GM12878 (cell line): ENCODE measurements at regions not wholly inside any gene's neighbourhood (a gene's known extent, or its start where the extent isn't known, plus 50 kb on each side); places are given as distances from the start of the nearest gene placed in this dataset.

Source experiments
- ATAC-seq: fragments of 200-7000 bp; cut with Tn5 transposase; 3 replicates; pipeline ENCODE4 v1.9.1; 2020; ENCODE audit warnings: mild to moderate bottlenecking, moderate library complexity
- BruUV-seq: library from RNA; stranded (reverse); fragments of 400-500 nt; replicated peaks from 2 replicates; lab custom pipeline; 2021; lab: Mats Ljungman, UMichigan
- CTCF ChIA-PET: fragments of 300-600 bp; sonication (Branson Sonifier 250); formaldehyde crosslinking; extraction: SDS; loops from one replicate; lab custom pipeline; 2021; ENCODE audit warnings: inconsistent platforms; lab: Yijun Ruan, JAX
- POLR2A ChIA-PET: fragments of 350-600 bp; formaldehyde crosslinking; extraction: SDS; loops from one replicate; lab custom pipeline; 2021; ENCODE audit warnings: inconsistent platforms; lab: Charles Lee
- RAD21 ChIA-PET: fragments of 300-600 bp; sonication (Branson Sonifier 250); formaldehyde crosslinking; loops from one replicate; lab custom pipeline; 2023; ENCODE audit warnings: antibody characterized with exemption; ENCODE audit not compliant: unreplicated experiment; lab: Charles Lee
- SMC1A ChIA-PET: fragments of 300-600 bp; sonication (Branson Sonifier 250); formaldehyde crosslinking; loops from one replicate; lab custom pipeline; 2023; ENCODE audit not compliant: unreplicated experiment, uncharacterized antibody; lab: Charles Lee
- DNase-seq: peaks from one replicate; pipeline ENCODE4 v3.0.0-alpha.2; 2011; ENCODE audit warnings: low read depth, low spot score
- FAIRE-seq: peaks from 3 replicates; lab custom pipeline; 2011; peaks lifted over from hg19 to GRCh38; lab: Jason Lieb, UNC
- H2AFZ ChIP-seq: 2 replicates; pipeline ENCODE4 v1.6.0; 2011; ENCODE audit warnings: low read depth, low read length, control low read depth; ENCODE audit not compliant: control insufficient read depth
- H3K27ac ChIP-seq: 2 replicates; pipeline ENCODE4 v1.5.1; 2011; ENCODE audit warnings: control low read depth; ENCODE audit not compliant: control insufficient read depth, insufficient read depth
- H3K27me3 ChIP-seq, 2 experiments: replicated peaks in 1 of 2; 2 replicates each; pipeline versions ENCODE4 v1.6.0 to v1.6.1; 2011; ENCODE audit warnings: low read length in 1 of 2; ENCODE audit not compliant: control insufficient read depth in 2 of 2, insufficient read depth in 2 of 2
- H3K36me3 ChIP-seq, 2 experiments: 2 replicates each; pipeline ENCODE4 v1.5.1; 2011; ENCODE audit warnings: low read length in 1 of 2; ENCODE audit not compliant: control insufficient read depth in 2 of 2, insufficient read depth in 2 of 2
- H3K4me1 ChIP-seq: 2 replicates; pipeline ENCODE4 v1.6.1; 2011; ENCODE audit warnings: mild to moderate bottlenecking, low read length, moderate library complexity, mixed read lengths; ENCODE audit not compliant: control insufficient read depth, insufficient read depth
- H3K4me2 ChIP-seq: 2 replicates; pipeline ENCODE4 v1.6.0; 2011; ENCODE audit warnings: control low read depth; ENCODE audit not compliant: control insufficient read depth, insufficient read depth
- H3K4me3 ChIP-seq: fragments of 200-600 bp; sonication (generic); 2 replicates; pipeline ENCODE4 v1.5.1; 2016
- H3K79me2 ChIP-seq: 2 replicates; pipeline ENCODE4 v1.6.0; 2011; ENCODE audit warnings: low read length; ENCODE audit not compliant: control insufficient read depth, insufficient read depth
- H3K9ac ChIP-seq: 2 replicates; pipeline ENCODE4 v1.8.0; 2011; ENCODE audit warnings: low read length, control low read depth, mixed read lengths; ENCODE audit not compliant: control insufficient read depth, insufficient read depth
- H3K9me3 ChIP-seq: replicated peaks from 3 replicates; pipeline ENCODE4 v1.5.1; 2011; ENCODE audit warnings: mild to moderate bottlenecking, low read length; ENCODE audit not compliant: control insufficient read depth, insufficient read depth
- H4K20me1 ChIP-seq: 2 replicates; pipeline ENCODE4 v1.6.0; 2011; ENCODE audit not compliant: control insufficient read depth, insufficient read depth
- CHD4 ChIP-seq: fragments of 200-600 bp; sonication (generic); IDR thresholded peaks from 2 replicates; pipeline ENCODE4 v1.6.1; 2016; ENCODE audit warnings: mild to moderate bottlenecking
- GATAD2B ChIP-seq: fragments of 450-650 bp; conservative IDR thresholded peaks from 2 replicates; pipeline ENCODE4 v1.6.1; 2017; ENCODE audit warnings: low read depth, mild to moderate bottlenecking, moderate library complexity
- IKZF1 ChIP-seq: fragments of 450-650 bp; conservative IDR thresholded peaks from 2 replicates; pipeline ENCODE4 v1.6.1; 2017; ENCODE audit warnings: antibody characterized with exemption, mild to moderate bottlenecking
- IKZF2 ChIP-seq, 2 experiments: fragments of 450-650 bp; IDR thresholded peaks; 2 replicates each; pipeline ENCODE4 v1.6.1; 2017; ENCODE audit warnings: mild to moderate bottlenecking in 2 of 2, moderate library complexity in 2 of 2
- MEF2B ChIP-seq: fragments of 450-650 bp; IDR thresholded peaks from 2 replicates; pipeline ENCODE4 v1.6.1; 2018; ENCODE audit warnings: mild to moderate bottlenecking, moderate library complexity; ENCODE audit not compliant: partially characterized antibody, poor library complexity, severe bottlenecking
- NFIC ChIP-seq: IDR thresholded peaks from 2 replicates; pipeline ENCODE4 v1.6.1; 2012; ENCODE audit warnings: low read depth, mild to moderate bottlenecking, inconsistent platforms, low read length, moderate library complexity
- NFXL1 ChIP-seq: fragments of 450-650 bp; IDR thresholded peaks from 2 replicates; pipeline ENCODE4 v1.6.1; 2017; ENCODE audit warnings: antibody characterized with exemption, mild to moderate bottlenecking, borderline replicate concordance
- NFYA ChIP-seq: IDR thresholded peaks from 2 replicates; pipeline ENCODE4 v1.6.1; 2011; ENCODE audit warnings: low read depth, mild to moderate bottlenecking, low read length, improper control_type of control experiment, borderline replicate concordance
- NFYB ChIP-seq: IDR thresholded peaks from 2 replicates; pipeline ENCODE4 v1.6.1; 2011; ENCODE audit warnings: low read depth, mild to moderate bottlenecking, low read length, improper control_type of control experiment, moderate library complexity; ENCODE audit not compliant: insufficient read depth
- POLR2A ChIP-seq: IDR thresholded peaks from 2 replicates; pipeline ENCODE4 v1.6.1; 2011; ENCODE audit warnings: low read depth, mild to moderate bottlenecking, low read length
- RAD51 ChIP-seq: fragments of 450-650 bp; IDR thresholded peaks from 2 replicates; pipeline ENCODE4 v1.6.1; 2016; ENCODE audit warnings: moderate library complexity, mild to moderate bottlenecking, inconsistent platforms
- SMARCA5 ChIP-seq: fragments of 450-650 bp; IDR thresholded peaks from 2 replicates; pipeline ENCODE4 v1.6.1; 2017; ENCODE audit warnings: mild to moderate bottlenecking
- SPI1 ChIP-seq: IDR thresholded peaks from 2 replicates; pipeline ENCODE4 v1.6.1; 2011; ENCODE audit warnings: low read depth, mild to moderate bottlenecking, low read length, moderate library complexity, borderline replicate concordance; ENCODE audit not compliant: insufficient read depth
- TCF12 ChIP-seq: IDR thresholded peaks from 2 replicates; pipeline ENCODE4 v1.6.1; 2011; ENCODE audit warnings: low read depth, mild to moderate bottlenecking, low read length
- YY1 ChIP-seq: IDR thresholded peaks from 2 replicates; pipeline ENCODE4 v1.6.1; 2011; ENCODE audit warnings: low read depth, mild to moderate bottlenecking, low read length
- ZBTB4 ChIP-seq: fragments of 450-650 bp; formaldehyde crosslinking; IDR thresholded peaks from 2 replicates; pipeline ENCODE4 v1.4.0; 2022; ENCODE audit warnings: mild to moderate bottlenecking, moderate library complexity
- ZNF274 ChIP-seq: IDR thresholded peaks from one replicate; pipeline ENCODE4 v1.8.0; 2011; ENCODE audit not compliant: insufficient read length, insufficient read depth
- WGBS: methylation state at CpG from one replicate; pipeline ENCODE4 v1.1.6; 2016; ENCODE audit warnings: low lambda C conversion rate; ENCODE audit not compliant: insufficient replicate concordance, insufficient coverage; ENCODE audit errors: missing lambda C conversion rate; 5-methylcytosine and 5-hydroxymethylcytosine counted together
- in situ Hi-C: fragments of 300-500 bp; cut with MboI; formaldehyde crosslinking; loops from 9 replicates; pipeline ENCODE4 v1.14.3; 2018; ENCODE audit warnings: mixed read lengths
- intact Hi-C: fragments of 100-400 bp; cut with micrococcal nuclease; formaldehyde crosslinking; loops from one replicate; pipeline ENCODE4 v1.14.2; 2022; ENCODE audit not compliant: unreplicated experiment
- TF ChIP-seq, protein P1 (sequence below): fragments of 450-650 bp; formaldehyde crosslinking; IDR thresholded peaks from 2 replicates; pipeline ENCODE4 v1.4.0; 2020; ENCODE audit warnings: mild to moderate bottlenecking, moderate library complexity

GRCh38 chr2:8320311-8321066, 361.4 kb upstream of the ID2 start:
- in situ Hi-C loops, result no loop called here
- no peaks in the 10 kb centered on the region for H3K4me1 ChIP-seq
- no peaks in the 10 kb centered on the region for H3K27me3 ChIP-seq
- H3K4me3 ChIP-seq, result no peak overlapping the region
- ChIA-PET POLR2A (no interaction called here), SMC1A (interaction anchor here (2.1 to 3.6 kb wide), 2 partner anchors 15 to 87 kb away, joined by 4 to 28 read pairs; no protein-coding TSS in a partner anchor), CTCF (no interaction called here), RAD21 (no interaction called here)
- no peak overlapping the region for H3K4me2 ChIP-seq
- H4K20me1 ChIP-seq, result no peaks in the 10 kb centered on the region
- no peak for TF ChIP-seq SMARCA5
- TF ChIP-seq GATAD2B, result no peak
- no peak for TF ChIP-seq SPI1
- no peak for TF ChIP-seq ZBTB4 (CRISPR knock-in tag)
- no peak for TF ChIP-seq IKZF1
- no peak for TF ChIP-seq ZNF274
- TF ChIP-seq NFYA, result no peak
- no peak for TF ChIP-seq NFYB
- TF ChIP-seq POLR2A, result no peak
- no peak for TF ChIP-seq MEF2B
- TF ChIP-seq CHD4, result no peak
- TF ChIP-seq, protein P1, sequence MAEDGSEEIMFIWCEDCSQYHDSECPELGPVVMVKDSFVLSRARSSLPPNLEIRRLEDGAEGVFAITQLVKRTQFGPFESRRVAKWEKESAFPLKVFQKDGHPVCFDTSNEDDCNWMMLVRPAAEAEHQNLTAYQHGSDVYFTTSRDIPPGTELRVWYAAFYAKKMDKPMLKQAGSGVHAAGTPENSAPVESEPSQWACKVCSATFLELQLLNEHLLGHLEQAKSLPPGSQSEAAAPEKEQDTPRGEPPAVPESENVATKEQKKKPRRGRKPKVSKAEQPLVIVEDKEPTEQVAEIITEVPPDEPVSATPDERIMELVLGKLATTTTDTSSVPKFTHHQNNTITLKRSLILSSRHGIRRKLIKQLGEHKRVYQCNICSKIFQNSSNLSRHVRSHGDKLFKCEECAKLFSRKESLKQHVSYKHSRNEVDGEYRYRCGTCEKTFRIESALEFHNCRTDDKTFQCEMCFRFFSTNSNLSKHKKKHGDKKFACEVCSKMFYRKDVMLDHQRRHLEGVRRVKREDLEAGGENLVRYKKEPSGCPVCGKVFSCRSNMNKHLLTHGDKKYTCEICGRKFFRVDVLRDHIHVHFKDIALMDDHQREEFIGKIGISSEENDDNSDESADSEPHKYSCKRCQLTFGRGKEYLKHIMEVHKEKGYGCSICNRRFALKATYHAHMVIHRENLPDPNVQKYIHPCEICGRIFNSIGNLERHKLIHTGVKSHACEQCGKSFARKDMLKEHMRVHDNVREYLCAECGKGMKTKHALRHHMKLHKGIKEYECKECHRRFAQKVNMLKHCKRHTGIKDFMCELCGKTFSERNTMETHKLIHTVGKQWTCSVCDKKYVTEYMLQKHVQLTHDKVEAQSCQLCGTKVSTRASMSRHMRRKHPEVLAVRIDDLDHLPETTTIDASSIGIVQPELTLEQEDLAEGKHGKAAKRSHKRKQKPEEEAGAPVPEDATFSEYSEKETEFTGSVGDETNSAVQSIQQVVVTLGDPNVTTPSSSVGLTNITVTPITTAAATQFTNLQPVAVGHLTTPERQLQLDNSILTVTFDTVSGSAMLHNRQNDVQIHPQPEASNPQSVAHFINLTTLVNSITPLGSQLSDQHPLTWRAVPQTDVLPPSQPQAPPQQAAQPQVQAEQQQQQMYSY (CRISPR knock-in tag), result no peak
- no peak for TF ChIP-seq NFXL1
- TF ChIP-seq NFIC, result no peak
- no peak for TF ChIP-seq TCF12
- TF ChIP-seq IKZF2 (IDR thresholded peaks at IDR 0.05), result no peak
- TF ChIP-seq RAD51, result no peak
- no peak for TF ChIP-seq YY1
- no peak overlapping the region for H3K9ac ChIP-seq
- no peak for DNase-seq
- ATAC-seq, result no peak
- H3K27ac ChIP-seq, result no peak overlapping the region
- BruUV-seq, result no TSS peak
- no peak for FAIRE-seq
- H3K9me3 ChIP-seq, result no peaks in the 10 kb centered on the region; the same call in 1 of the 3 replicates
- no peak overlapping the region for H2AFZ ChIP-seq
- WGBS, result 69% methylated on average over 6 of the region's 6 CpGs
- H3K36me3 ChIP-seq, result no peaks in the 10 kb centered on the region
- intact Hi-C loops, result no loop called here
- H3K79me2 ChIP-seq, result no peaks in the 10 kb centered on the region
